Vagina (tissue), 2 donors: ENCODE measurements at regions not wholly inside any gene's neighbourhood (a gene's known extent, or its start where the extent isn't known, plus 50 kb on each side); places are given as distances from the start of the nearest gene placed in this dataset.

Source experiments
- POLR2A ChIP-seq, 2 donors: fragments of 450-650 bp; IDR thresholded peaks; one replicate each; pipeline ENCODE4 v1.6.1; 2017; ENCODE audit warnings: antibody characterized with exemption in 2 of 2, mild to moderate bottlenecking in 2 of 2, moderate library complexity in 2 of 2
- TF ChIP-seq, protein P1 (sequence below), 3 experiments: fragments of 450-650 bp in 2 of 3; fragments of 200-600 bp in 1 of 3; sonication (generic) in 1 of 3; IDR thresholded peaks; one replicate each; pipeline ENCODE4 v1.5.1; 2017 to 2019; ENCODE audit warnings: antibody characterized with exemption in 3 of 3, mild to moderate bottlenecking in 2 of 3, moderate library complexity in 2 of 3

DNA sequence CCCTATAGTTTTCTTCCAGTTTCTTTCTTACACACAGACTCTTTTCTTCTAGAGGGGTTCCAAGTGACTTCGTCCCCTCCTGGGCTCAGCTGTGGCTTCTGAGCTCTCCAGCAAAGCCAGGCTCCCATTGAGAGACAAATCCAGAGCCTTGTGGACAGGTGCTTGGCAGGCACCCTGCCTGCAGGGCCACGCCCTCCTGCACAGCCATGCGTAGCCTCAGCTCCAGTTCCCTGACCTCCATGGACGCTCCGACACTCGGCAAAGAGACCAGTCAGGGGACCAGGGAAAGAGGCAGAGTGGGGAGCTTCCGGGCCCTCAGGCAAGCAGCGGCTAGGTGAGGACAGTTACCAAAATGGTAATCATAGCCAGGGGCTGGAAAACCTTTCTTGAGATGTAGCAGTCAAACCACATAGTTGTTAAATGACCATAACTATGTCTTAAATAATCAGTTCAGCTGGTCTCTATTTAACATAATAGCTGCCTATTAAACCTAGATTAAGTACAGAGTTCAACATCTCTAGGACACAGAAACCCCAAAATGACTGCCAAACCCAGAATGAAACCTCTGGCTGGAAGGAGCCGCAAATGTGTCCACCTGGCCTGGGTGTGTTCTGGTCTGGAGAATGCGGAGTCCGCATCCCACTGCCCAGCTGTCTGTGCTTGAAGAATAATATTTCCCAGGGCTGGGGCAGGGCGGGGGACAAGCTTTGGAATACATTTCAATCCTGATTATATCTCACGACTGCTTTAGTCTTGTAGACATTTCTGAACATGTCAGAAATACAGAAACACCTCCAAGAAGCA, 69.3 kb upstream of the RGMA start:
- TF ChIP-seq, protein P1, sequence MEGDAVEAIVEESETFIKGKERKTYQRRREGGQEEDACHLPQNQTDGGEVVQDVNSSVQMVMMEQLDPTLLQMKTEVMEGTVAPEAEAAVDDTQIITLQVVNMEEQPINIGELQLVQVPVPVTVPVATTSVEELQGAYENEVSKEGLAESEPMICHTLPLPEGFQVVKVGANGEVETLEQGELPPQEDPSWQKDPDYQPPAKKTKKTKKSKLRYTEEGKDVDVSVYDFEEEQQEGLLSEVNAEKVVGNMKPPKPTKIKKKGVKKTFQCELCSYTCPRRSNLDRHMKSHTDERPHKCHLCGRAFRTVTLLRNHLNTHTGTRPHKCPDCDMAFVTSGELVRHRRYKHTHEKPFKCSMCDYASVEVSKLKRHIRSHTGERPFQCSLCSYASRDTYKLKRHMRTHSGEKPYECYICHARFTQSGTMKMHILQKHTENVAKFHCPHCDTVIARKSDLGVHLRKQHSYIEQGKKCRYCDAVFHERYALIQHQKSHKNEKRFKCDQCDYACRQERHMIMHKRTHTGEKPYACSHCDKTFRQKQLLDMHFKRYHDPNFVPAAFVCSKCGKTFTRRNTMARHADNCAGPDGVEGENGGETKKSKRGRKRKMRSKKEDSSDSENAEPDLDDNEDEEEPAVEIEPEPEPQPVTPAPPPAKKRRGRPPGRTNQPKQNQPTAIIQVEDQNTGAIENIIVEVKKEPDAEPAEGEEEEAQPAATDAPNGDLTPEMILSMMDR (IDR thresholded peaks at IDR 0.05), result no peak
- TF ChIP-seq POLR2A (IDR thresholded peaks at IDR 0.05), result no peak
